ENCODE measurements at regions not wholly inside any gene's neighbourhood (a gene's known extent, or its start where the extent isn't known, plus 50 kb on each side); places are given as distances from the start of the nearest gene placed in this dataset.

DNA sequence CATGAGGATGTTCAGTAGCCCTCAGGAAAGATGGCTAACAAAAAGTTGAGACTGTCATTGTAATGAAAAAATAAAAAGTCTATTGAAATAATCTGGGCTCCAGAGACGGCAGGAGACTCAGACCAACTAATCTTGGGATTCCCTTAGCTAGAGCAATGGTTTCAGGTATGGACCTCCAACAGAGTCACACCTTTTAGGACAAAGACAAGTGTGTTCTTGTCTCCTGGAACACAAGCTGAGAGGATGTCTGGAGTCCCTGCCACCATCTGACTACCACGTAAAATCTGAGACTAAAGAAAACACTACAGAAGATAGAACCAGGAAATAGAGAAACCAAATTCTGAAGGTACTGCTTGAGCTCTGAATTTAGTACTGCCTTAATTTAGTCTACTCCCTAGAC, 103.3 kb upstream of the RBBP8 start:
- Mint-ChIP-seq H3K4me3 (no peak overlapping the region), H3K27me3 (ENCODE audit: low read depth) (no peaks in the 10 kb centered on the region), H3K27ac (no peak overlapping the region), H3K9me3 (peaks cover 14% of the 10 kb centered on the region), H3K36me3 (peaks cover 8% of the 10 kb centered on the region), H3K4me1 (peaks cover 8% of the 10 kb centered on the region)
- DNase-seq (ENCODE audit: low spot score in 2 of 2, unreplicated experiment in 2 of 2): no peak
- TF ChIP-seq, protein P1, sequence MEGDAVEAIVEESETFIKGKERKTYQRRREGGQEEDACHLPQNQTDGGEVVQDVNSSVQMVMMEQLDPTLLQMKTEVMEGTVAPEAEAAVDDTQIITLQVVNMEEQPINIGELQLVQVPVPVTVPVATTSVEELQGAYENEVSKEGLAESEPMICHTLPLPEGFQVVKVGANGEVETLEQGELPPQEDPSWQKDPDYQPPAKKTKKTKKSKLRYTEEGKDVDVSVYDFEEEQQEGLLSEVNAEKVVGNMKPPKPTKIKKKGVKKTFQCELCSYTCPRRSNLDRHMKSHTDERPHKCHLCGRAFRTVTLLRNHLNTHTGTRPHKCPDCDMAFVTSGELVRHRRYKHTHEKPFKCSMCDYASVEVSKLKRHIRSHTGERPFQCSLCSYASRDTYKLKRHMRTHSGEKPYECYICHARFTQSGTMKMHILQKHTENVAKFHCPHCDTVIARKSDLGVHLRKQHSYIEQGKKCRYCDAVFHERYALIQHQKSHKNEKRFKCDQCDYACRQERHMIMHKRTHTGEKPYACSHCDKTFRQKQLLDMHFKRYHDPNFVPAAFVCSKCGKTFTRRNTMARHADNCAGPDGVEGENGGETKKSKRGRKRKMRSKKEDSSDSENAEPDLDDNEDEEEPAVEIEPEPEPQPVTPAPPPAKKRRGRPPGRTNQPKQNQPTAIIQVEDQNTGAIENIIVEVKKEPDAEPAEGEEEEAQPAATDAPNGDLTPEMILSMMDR (IDR thresholded peaks at IDR 0.05; ENCODE audit: unreplicated experiment): no peak

DNA sequence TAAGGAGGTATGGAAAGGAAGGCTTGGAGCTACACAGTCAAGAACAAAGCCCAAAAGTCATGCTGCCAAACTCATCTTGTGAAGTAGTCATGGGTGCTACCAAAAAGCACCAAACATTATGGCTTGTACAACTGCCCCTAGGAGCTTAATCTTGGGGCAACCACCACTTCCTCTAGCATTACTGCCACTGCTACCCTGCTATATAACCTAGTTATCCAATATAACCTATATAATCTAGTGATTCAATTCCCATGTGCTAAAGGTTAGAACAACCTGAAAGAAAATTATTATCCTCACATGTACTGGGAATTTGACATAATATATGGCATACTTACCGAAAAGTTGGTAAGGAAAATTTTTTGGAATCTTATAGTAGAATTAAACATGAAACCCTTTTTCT, 102.6 kb upstream of the RBBP8 start:
- H3K36me3 Mint-ChIP-seq: peaks cover 9% of the 10 kb centered on the region
- H3K4me3 Mint-ChIP-seq: no peak overlapping the region
- no peak overlapping the region for H3K27ac Mint-ChIP-seq
- no peak for DNase-seq (ENCODE audit: low spot score in 2 of 2, unreplicated experiment in 2 of 2)
- TF ChIP-seq, protein P1 (IDR thresholded peaks at IDR 0.05; ENCODE audit: unreplicated experiment): no peak
- peaks cover 15% of the 10 kb centered on the region for H3K9me3 Mint-ChIP-seq
- H3K27me3 Mint-ChIP-seq (ENCODE audit: low read depth): no peaks in the 10 kb centered on the region
- H3K4me1 Mint-ChIP-seq: peaks cover 8% of the 10 kb centered on the region

DNA sequence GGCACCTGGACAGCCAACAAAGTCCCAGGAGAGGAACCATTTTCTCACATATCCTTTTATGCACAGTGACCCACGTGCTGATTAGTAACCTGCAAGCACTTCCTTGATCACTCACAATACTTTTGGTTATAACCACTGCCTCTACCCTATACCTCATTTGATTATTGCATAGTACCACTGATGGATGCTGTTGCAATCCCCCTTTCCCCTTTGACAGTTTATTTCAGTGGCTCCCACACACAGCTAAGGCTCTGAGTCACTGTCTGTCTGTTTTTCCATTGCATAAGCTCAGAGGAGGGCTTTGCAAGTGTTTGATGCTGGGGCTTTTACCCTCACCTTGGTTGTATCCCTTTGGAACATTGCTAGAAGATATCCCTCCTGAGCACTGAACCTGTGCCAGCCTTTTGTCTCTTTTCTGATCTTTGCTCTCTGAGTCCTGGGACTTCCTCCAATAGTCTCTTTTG, 101.7 kb upstream of the RBBP8 start:
- Mint-ChIP-seq H3K4me3 (no peak overlapping the region), H3K9me3 (peaks cover 20% of the 10 kb centered on the region), H3K4me1 (peaks cover 8% of the 10 kb centered on the region), H3K27me3 (ENCODE audit: low read depth) (no peaks in the 10 kb centered on the region), H3K36me3 (peaks cover 13% of the 10 kb centered on the region), H3K27ac (no peak overlapping the region)
- TF ChIP-seq, protein P1 (IDR thresholded peaks at IDR 0.05; ENCODE audit: unreplicated experiment): no peak
- DNase-seq (ENCODE audit: low spot score in 2 of 2, unreplicated experiment in 2 of 2): no peak

DNA sequence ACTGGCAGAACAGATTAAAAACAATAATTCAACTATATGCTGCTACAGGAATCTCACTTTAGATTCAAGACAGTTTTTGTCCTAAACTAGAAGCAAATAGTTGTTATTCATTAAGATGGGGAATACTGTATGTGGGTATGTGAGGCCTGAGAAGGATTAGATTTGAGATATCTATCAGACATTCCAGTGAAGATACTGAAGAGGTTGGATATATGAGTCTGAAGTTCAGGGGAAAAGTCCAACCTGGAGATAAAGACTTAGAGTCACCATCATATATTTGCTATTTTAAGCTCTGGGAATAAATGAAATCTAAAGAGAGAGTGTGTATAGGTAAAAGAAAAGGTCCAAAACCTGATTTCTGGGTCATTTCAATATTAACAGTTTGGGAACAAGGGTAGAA, 96.2 kb upstream of the RBBP8 start:
- Mint-ChIP-seq H3K4me1 (peaks cover 14% of the 10 kb centered on the region), H3K9me3 (peaks cover 6% of the 10 kb centered on the region), H3K4me3 (no peak overlapping the region), H3K27ac (no peak overlapping the region), H3K36me3 (peaks cover 5% of the 10 kb centered on the region), H3K27me3 (ENCODE audit: low read depth) (no peaks in the 10 kb centered on the region)
- DNase-seq (ENCODE audit: low spot score in 2 of 2, unreplicated experiment in 2 of 2): no peak
- TF ChIP-seq, protein P1 (IDR thresholded peaks at IDR 0.05; ENCODE audit: unreplicated experiment): no peak

DNA sequence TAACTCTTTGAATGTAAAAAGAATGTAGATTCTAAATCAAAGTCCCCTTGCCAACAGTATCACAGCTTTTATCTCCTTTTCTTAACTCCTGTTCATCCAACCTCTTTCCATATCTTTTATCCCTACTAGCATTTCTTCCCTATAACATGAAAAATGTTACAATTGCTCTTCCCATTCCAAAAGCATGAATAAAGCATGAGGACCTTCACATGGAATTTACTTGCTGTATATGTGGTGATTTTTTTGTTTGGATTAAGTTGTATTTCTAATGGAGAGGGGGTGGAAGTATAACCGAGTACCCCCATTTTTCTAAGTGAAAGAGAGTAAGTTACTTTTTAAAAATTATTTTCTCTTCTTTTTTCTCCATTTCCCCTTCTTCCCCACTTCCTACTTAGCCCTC, 94.9 kb upstream of the RBBP8 start:
- Mint-ChIP-seq H3K9me3 (peaks cover 6% of the 10 kb centered on the region), H3K4me3 (no peak overlapping the region), H3K27ac (no peak overlapping the region), H3K27me3 (ENCODE audit: low read depth) (no peaks in the 10 kb centered on the region), H3K4me1 (peaks cover 13% of the 10 kb centered on the region), H3K36me3 (peaks cover 5% of the 10 kb centered on the region)
- DNase-seq (ENCODE audit: low spot score in 2 of 2, unreplicated experiment in 2 of 2): no peak
- TF ChIP-seq, protein P1 (IDR thresholded peaks at IDR 0.05; ENCODE audit: unreplicated experiment): no peak
